ENCODE measurements at regions not wholly inside any gene's neighbourhood (a gene's known extent, or its start where the extent isn't known, plus 50 kb on each side); places are given as distances from the start of the nearest gene placed in this dataset.

DNA sequence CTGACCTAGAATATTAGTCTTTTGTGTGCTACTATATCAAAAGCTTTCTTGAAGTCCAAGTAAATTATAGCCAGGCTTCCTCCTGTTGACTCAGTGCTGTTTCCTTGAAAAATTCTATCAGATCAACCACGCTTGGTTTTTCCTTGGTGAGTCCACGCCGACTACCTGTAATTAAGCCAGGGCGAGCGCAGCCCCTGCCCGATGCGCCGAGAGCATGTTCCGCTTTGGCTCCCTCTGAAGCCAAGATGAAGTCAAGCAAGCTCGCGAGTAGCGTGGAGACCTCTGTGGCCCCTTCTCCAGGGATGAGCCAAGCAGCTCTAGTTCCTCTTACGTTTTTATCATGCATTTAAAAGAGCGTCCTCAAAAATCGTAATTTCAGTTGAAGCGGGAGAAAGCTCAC lies 641.2 kb downstream of the CDH26 start:
- Histone ChIP-seq H3K9me3 (replicated peaks) (no peaks in the 10 kb centered on the region), H3K27ac (replicated peaks) (no peak overlapping the region), H3K4me3 (no peak overlapping the region), H3K36me3 (no peaks in the 10 kb centered on the region), H3K27me3 (ENCODE audit: low read depth) (peaks cover 29% of the 10 kb centered on the region), H3K4me1 (no peaks in the 10 kb centered on the region)
- DNase-seq, result no peak
- intact Hi-C loops (cut with micrococcal nuclease), result no loop called here
- TF ChIP-seq, protein P1, sequence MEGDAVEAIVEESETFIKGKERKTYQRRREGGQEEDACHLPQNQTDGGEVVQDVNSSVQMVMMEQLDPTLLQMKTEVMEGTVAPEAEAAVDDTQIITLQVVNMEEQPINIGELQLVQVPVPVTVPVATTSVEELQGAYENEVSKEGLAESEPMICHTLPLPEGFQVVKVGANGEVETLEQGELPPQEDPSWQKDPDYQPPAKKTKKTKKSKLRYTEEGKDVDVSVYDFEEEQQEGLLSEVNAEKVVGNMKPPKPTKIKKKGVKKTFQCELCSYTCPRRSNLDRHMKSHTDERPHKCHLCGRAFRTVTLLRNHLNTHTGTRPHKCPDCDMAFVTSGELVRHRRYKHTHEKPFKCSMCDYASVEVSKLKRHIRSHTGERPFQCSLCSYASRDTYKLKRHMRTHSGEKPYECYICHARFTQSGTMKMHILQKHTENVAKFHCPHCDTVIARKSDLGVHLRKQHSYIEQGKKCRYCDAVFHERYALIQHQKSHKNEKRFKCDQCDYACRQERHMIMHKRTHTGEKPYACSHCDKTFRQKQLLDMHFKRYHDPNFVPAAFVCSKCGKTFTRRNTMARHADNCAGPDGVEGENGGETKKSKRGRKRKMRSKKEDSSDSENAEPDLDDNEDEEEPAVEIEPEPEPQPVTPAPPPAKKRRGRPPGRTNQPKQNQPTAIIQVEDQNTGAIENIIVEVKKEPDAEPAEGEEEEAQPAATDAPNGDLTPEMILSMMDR (IDR thresholded peaks at IDR 0.05; ENCODE audit: borderline replicate concordance), result no peak

DNA sequence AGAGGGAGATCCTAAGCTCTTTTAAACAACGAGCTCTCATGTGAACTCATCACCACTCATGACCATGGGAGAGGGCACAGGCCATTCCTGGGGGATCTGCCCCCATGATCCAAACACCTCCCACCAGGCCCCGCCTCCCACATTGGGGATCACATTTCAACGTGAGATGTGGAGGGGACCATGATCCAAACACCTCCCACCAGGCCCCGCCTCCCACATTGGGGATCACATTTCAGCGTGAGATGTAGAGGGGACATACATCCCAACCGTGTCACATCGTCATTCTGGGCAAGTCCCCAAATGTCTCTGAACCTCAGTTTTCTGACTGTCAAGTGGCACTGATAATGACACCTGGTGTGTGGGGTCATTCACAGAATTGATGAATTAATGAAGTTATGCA lies 641.8 kb downstream of the CDH26 start:
- Histone ChIP-seq H3K27me3 (ENCODE audit: low read depth) (peaks cover 32% of the 10 kb centered on the region), H3K4me3 (no peak overlapping the region), H3K9me3 (replicated peaks) (no peaks in the 10 kb centered on the region), H3K27ac (replicated peaks) (no peak overlapping the region), H3K4me1 (no peaks in the 10 kb centered on the region), H3K36me3 (no peaks in the 10 kb centered on the region)
- TF ChIP-seq, protein P1 (IDR thresholded peaks at IDR 0.05; ENCODE audit: borderline replicate concordance), result no peak
- intact Hi-C loops (cut with micrococcal nuclease), result no loop called here
- no peak for DNase-seq

DNA sequence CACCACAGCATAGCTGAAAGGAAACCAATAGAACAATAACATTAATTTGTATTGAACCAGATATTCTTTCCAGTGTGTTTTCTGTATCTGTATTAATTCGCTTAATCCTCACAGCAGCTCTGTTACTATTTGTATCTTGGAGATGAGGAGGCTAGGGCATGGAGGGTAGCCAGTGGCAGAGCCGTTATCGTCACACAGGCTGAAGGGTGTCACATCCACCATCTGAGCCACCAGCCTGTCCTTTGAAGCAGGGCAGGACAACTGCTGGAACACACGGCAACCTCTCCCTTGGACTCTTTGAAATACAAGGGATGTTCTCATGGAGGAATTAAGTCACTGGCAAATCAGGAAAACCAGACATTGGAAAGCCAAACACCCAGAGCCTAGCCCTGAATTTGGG lies 628.0 kb upstream of the CDH4 start:
- Histone ChIP-seq H3K9me3 (replicated peaks) (no peaks in the 10 kb centered on the region), H3K27ac (replicated peaks) (no peak overlapping the region), H3K27me3 (ENCODE audit: low read depth) (peaks cover 30% of the 10 kb centered on the region), H3K36me3 (no peaks in the 10 kb centered on the region), H3K4me3 (no peak overlapping the region), H3K4me1 (no peaks in the 10 kb centered on the region)
- intact Hi-C loops (cut with micrococcal nuclease), result no loop called here
- no peak for DNase-seq
- TF ChIP-seq, protein P1 (IDR thresholded peaks at IDR 0.05; ENCODE audit: borderline replicate concordance), result no peak

DNA sequence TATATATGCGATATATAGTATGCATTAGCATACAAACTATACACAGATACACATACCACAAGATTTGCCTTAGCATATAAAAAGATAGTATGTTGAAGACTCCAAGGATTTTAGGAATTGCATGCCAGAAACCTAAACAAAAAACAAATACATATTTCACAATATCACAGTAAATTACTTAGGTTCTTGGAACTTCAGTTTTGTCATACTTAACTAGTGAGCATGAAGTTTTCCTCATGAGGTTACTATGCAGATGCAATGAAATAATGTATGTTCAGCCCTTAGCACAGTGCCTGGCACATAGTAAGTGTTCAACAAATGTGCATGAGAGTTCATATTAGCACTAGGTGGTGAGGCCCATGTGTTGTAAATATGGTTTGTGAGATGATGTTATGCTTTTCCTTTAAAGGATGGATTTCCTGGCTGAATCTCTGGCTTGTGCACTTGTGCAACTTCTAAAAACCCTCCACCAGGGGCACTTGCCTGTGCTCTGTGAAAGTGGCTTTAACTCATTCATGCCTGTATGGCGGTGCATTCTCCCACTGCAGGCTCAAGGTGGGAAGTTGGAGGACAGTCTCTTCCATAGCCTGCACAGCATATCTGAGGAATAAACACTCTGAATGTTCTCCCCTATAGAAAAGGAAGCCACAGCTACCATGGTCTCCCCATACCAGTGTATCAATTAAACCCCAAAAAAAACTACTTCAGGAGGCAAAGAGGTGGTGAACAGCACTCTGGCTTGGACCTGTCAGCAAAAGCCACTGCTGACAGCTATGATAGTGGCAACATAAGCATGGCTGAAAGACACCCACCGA lies 624.1 kb upstream of the CDH4 start:
- Histone ChIP-seq H3K36me3 (no peaks in the 10 kb centered on the region), H3K27me3 (ENCODE audit: low read depth) (peaks cover 19% of the 10 kb centered on the region), H3K27ac (replicated peaks) (no peak overlapping the region), H3K9me3 (replicated peaks) (no peaks in the 10 kb centered on the region), H3K4me1 (no peaks in the 10 kb centered on the region), H3K4me3 (no peak overlapping the region)
- intact Hi-C loops (cut with micrococcal nuclease), result no loop called here
- TF ChIP-seq, protein P1 (IDR thresholded peaks at IDR 0.05; ENCODE audit: borderline replicate concordance), result no peak
- DNase-seq, result no peak

DNA sequence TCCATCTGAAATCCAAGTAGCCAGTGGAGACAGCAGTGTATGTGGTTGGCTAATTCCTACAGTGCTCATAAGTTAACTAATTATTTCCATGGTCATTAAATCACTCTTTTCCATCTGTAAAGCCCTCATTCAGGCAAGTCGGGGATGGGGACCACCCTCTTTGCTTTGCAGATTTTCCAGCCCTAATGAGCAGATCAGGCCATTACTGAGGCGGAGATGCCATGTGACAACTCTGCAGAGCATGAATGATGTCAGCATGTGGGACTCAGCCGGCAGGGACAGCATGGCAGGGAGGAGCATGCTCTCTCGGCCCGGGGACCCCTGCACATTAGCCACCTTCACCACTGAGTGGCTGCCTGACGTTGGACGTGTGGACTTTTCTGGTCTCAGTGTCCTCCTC lies 623.3 kb upstream of the CDH4 start:
- no peak for DNase-seq
- peaks cover 19% of the 10 kb centered on the region for H3K27me3 ChIP-seq (ENCODE audit: low read depth)
- no peak overlapping the region for H3K4me3 ChIP-seq
- H3K36me3 ChIP-seq, result no peaks in the 10 kb centered on the region
- TF ChIP-seq, protein P1 (IDR thresholded peaks at IDR 0.05; ENCODE audit: borderline replicate concordance), result no peak
- intact Hi-C loops (cut with micrococcal nuclease), result no loop called here
- H3K4me1 ChIP-seq, result no peaks in the 10 kb centered on the region
- no peaks in the 10 kb centered on the region for H3K9me3 ChIP-seq (replicated peaks)
- no peak overlapping the region for H3K27ac ChIP-seq (replicated peaks)
